CD14-positive monocyte (primary cell): ENCODE measurements at regions not wholly inside any gene's neighbourhood (a gene's known extent, or its start where the extent isn't known, plus 50 kb on each side); places are given as distances from the start of the nearest gene placed in this dataset.

Source experiments
- DNase-seq, 3 donors: peaks; one replicate each; pipeline ENCODE4 v3.0.0-alpha.2; 2011 to 2022
- H2AFZ ChIP-seq: 2 replicates; pipeline ENCODE4 v1.6.0; 2012; ENCODE audit warnings: mild to moderate bottlenecking, low read depth, low read length, inconsistent platforms; ENCODE audit not compliant: insufficient read depth, poor library complexity, severe bottlenecking
- H3K27ac ChIP-seq, 2 donors: 1 replicate in 1 of 2; 2 replicates in 1 of 2; pipeline ENCODE4 v1.5.1; 2012 to 2013; ENCODE audit warnings: low read length in 2 of 2, control low read depth in 1 of 2, inconsistent platforms in 1 of 2, low read depth in 1 of 2, mild to moderate bottlenecking in 1 of 2
- H3K27me3 ChIP-seq, 2 donors: one replicate each; pipeline versions ENCODE4 v1.6.0 to v1.6.1; 2011 to 2013; ENCODE audit warnings: low read length in 2 of 2; ENCODE audit not compliant: control insufficient read depth in 2 of 2, insufficient read depth in 2 of 2
- H3K36me3 ChIP-seq, 2 donors: replicated peaks in 1 of 2; 1 replicate in 1 of 2; 2 replicates in 1 of 2; pipeline versions ENCODE4 v1.5.1 to v1.6.1; 2012 to 2013; ENCODE audit warnings: low read length in 2 of 2, control low read depth in 1 of 2, inconsistent platforms in 1 of 2, mild to moderate bottlenecking in 1 of 2; ENCODE audit not compliant: insufficient read depth in 2 of 2, control insufficient read depth in 1 of 2
- H3K4me1 ChIP-seq, 2 donors: 1 replicate in 1 of 2; 2 replicates in 1 of 2; pipeline versions ENCODE4 v1.5.1 to v1.6.1; 2012 to 2013; ENCODE audit warnings: low read length in 2 of 2, control low read depth in 1 of 2, inconsistent platforms in 1 of 2, mild to moderate bottlenecking in 1 of 2, moderate library complexity in 1 of 2; ENCODE audit not compliant: insufficient read depth in 2 of 2, control insufficient read depth in 1 of 2
- H3K4me2 ChIP-seq: replicated peaks from 2 replicates; pipeline ENCODE3; 2012; ENCODE audit warnings: low read length, moderate library complexity, mild to moderate bottlenecking; ENCODE audit not compliant: poor library complexity, severe bottlenecking; ENCODE audit errors: extremely low read depth
- H3K4me3 ChIP-seq, 3 experiments: fragments of 200-600 bp in 1 of 3; sonication (generic) in 1 of 3; replicated peaks in 1 of 3; 1 replicate in 2 of 3; 2 replicates in 1 of 3; pipeline ENCODE4 v1.5.1; 2011 to 2013; ENCODE audit warnings: low read length in 3 of 3, mild to moderate bottlenecking in 3 of 3, control low read depth in 2 of 3, low read depth in 2 of 3, inconsistent platforms in 1 of 3, moderate library complexity in 1 of 3
- H3K79me2 ChIP-seq: 2 replicates; pipeline ENCODE4 v1.6.0; 2012; ENCODE audit warnings: mild to moderate bottlenecking, control low read depth, inconsistent platforms, low read length, moderate library complexity; ENCODE audit not compliant: insufficient read depth
- H3K9ac ChIP-seq: 2 replicates; pipeline ENCODE4 v1.6.0; 2017; ENCODE audit warnings: low read length, mild to moderate bottlenecking; ENCODE audit not compliant: insufficient read depth, poor library complexity, severe bottlenecking
- H3K9me3 ChIP-seq, 2 donors: replicated peaks in 1 of 2; 1 replicate in 1 of 2; 2 replicates in 1 of 2; pipeline versions ENCODE4 v1.5.1 to v1.6.1; 2012 to 2013; ENCODE audit warnings: low read length in 2 of 2, control low read depth in 1 of 2; ENCODE audit not compliant: control insufficient read depth in 1 of 2, insufficient read depth in 1 of 2
- H4K20me1 ChIP-seq: 2 replicates; pipeline ENCODE4 v1.6.0; 2012; ENCODE audit warnings: mild to moderate bottlenecking, low read length, control low read depth, moderate library complexity; ENCODE audit not compliant: insufficient read depth
- H3K27ac Mint-ChIP-seq, 7 donors: one replicate each; pipeline ENCODE4 v1.8.0; 2020; ENCODE audit warnings: mild to moderate bottlenecking in 7 of 7, mixed read lengths in 7 of 7, moderate library complexity in 6 of 7, inconsistent platforms in 2 of 7
- H3K27me3 Mint-ChIP-seq, 3 donors: one replicate each; pipeline ENCODE4 v1.8.0; 2021 to 2022; ENCODE audit warnings: low read depth in 3 of 3, mild to moderate bottlenecking in 3 of 3, mixed read lengths in 3 of 3, moderate library complexity in 3 of 3, inconsistent platforms in 1 of 3
- H3K36me3 Mint-ChIP-seq, 2 donors: one replicate each; pipeline ENCODE4 v1.8.0; 2020; ENCODE audit warnings: mixed read lengths in 2 of 2, inconsistent platforms in 1 of 2, mild to moderate bottlenecking in 1 of 2
- H3K4me1 Mint-ChIP-seq: one replicate; pipeline ENCODE4 v1.8.0; 2020; ENCODE audit warnings: mild to moderate bottlenecking, mixed read lengths
- H3K4me3 Mint-ChIP-seq, 2 donors: one replicate each; pipeline ENCODE4 v1.8.0; 2020; ENCODE audit warnings: mild to moderate bottlenecking in 2 of 2, mixed read lengths in 2 of 2, moderate library complexity in 1 of 2
- H3K9me3 Mint-ChIP-seq, 7 donors: one replicate each; pipeline ENCODE4 v1.8.0; 2020 to 2022; ENCODE audit warnings: mixed read lengths in 7 of 7, mild to moderate bottlenecking in 6 of 7, moderate library complexity in 6 of 7, inconsistent platforms in 2 of 7
- CTCF ChIP-seq: fragments of 200-600 bp; IDR thresholded peaks from one replicate; pipeline ENCODE4 v1.8.0; 2022; ENCODE audit warnings: antibody characterized with exemption, mild to moderate bottlenecking
- WGBS: methylation state at CpG from one replicate; pipeline ENCODE4 v1.1.5; 2013; ENCODE audit warnings: missing lambda C conversion rate; ENCODE audit not compliant: insufficient coverage; 5-methylcytosine and 5-hydroxymethylcytosine counted together
- intact Hi-C, 2 donors: fragments of 100-400 bp; cut with micrococcal nuclease; formaldehyde crosslinking; loops; one replicate each; pipeline versions ENCODE4 v1.15.0 to v1.15.1; 2023

GRCh38 chr12:31201382-31201781 lies 124.6 kb downstream of the SINHCAF start:
- Histone ChIP-seq H3K9me3 (no peaks in the 10 kb centered on the region), H4K20me1 (no peaks in the 10 kb centered on the region), H3K9ac (no peak overlapping the region), H2AFZ (no peak overlapping the region), H3K79me2 (no peaks in the 10 kb centered on the region), H3K36me3 (no peaks in the 10 kb centered on the region), H3K27me3 (no peaks in the 10 kb centered on the region), H3K4me1 (no peaks in the 10 kb centered on the region), H3K4me2 (no peak overlapping the region), H3K27ac (no peak overlapping the region), H3K4me3 (no peak overlapping the region)
- Mint-ChIP-seq H3K4me1 (no peaks in the 10 kb centered on the region), H3K36me3 (no peaks in the 10 kb centered on the region), H3K27ac (no peak overlapping the region), H3K9me3 (peaks cover 0 to 2% (median 0%) of the 10 kb centered on the region in 7 donors), H3K27me3 (peaks cover 0 to 1% (median 0%) of the 10 kb centered on the region in 3 donors), H3K4me3 (no peak overlapping the region)
- TF ChIP-seq CTCF, result no peak
- DNase-seq, result no peak
- intact Hi-C loops, result no loop called here
- no CpG with 5 or more reads among the region's 1 CpG for WGBS

GRCh38 chr12:31203261-31203660 lies 122.7 kb downstream of the SINHCAF start:
- H3K9me3 Mint-ChIP-seq, result peaks cover 0 to 2% (median 0%) of the 10 kb centered on the region in 7 donors
- no peaks in the 10 kb centered on the region for H3K9me3 ChIP-seq
- no CpG with 5 or more reads among the region's 1 CpG for WGBS
- no peaks in the 10 kb centered on the region for H4K20me1 ChIP-seq
- no peaks in the 10 kb centered on the region for H3K27me3 ChIP-seq
- no peak overlapping the region for H3K27ac ChIP-seq
- no peaks in the 10 kb centered on the region for H3K4me1 ChIP-seq
- no peaks in the 10 kb centered on the region for H3K36me3 Mint-ChIP-seq
- H3K27me3 Mint-ChIP-seq, result peaks cover 0 to 2% (median 0%) of the 10 kb centered on the region in 3 donors
- H3K9ac ChIP-seq, result no peak overlapping the region
- no peak overlapping the region for H3K4me3 ChIP-seq
- H3K4me3 Mint-ChIP-seq, result no peak overlapping the region
- no peak overlapping the region for H2AFZ ChIP-seq
- H3K27ac Mint-ChIP-seq, result no peak overlapping the region
- H3K4me2 ChIP-seq, result no peak overlapping the region
- no peaks in the 10 kb centered on the region for H3K79me2 ChIP-seq
- intact Hi-C loops, result no loop called here
- no peaks in the 10 kb centered on the region for H3K4me1 Mint-ChIP-seq
- TF ChIP-seq CTCF, result no peak
- no peak for DNase-seq
- H3K36me3 ChIP-seq, result no peaks in the 10 kb centered on the region
